ENCODE measurements at regions not wholly inside any gene's neighbourhood (a gene's known extent, or its start where the extent isn't known, plus 50 kb on each side); places are given as distances from the start of the nearest gene placed in this dataset.

GRCh38 chr2:48258481-48259149 lies 55.9 kb upstream of the FOXN2 start:
- no peak for DNase-seq

GRCh38 chr2:48259811-48260210 lies 54.7 kb upstream of the FOXN2 start:
- DNase-seq = no peak

- DNase-seq = no peak
These were observed 49.9 kb upstream of the FOXN2 start for GRCh38 chr2:48264627-48265026.
